ENCODE measurements at regions not wholly inside any gene's neighbourhood (a gene's known extent, or its start where the extent isn't known, plus 50 kb on each side); places are given as distances from the start of the nearest gene placed in this dataset.

DNA sequence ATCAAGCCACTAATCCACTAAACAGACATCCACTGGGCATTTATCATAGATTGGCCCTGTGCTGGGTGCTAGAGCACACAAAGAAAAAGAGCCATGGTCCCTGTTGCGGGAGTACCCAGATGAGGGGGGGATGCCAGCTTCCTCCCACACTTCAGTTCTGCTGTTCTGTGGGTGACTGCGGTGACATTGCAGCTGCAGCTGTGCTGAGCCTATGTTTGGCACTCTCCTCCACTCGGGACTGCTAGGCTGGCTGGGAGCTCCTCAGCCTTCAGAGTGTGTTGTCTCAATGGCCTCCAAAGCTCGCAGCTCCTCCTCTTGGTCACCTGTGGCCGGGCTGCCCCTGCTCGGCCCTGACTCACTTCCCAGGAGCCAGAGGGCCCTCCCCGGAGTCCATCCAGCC, 173.2 kb downstream of the CLCN4 start (continued):
- TF ChIP-seq ZNF391 (tag by site-specific recombination; IDR thresholded peaks at IDR 0.05; ENCODE audit: borderline replicate concordance, low read depth) (no peak), GFI1B (tag by site-specific recombination; IDR thresholded peaks at IDR 0.05) (no peak)

DNA sequence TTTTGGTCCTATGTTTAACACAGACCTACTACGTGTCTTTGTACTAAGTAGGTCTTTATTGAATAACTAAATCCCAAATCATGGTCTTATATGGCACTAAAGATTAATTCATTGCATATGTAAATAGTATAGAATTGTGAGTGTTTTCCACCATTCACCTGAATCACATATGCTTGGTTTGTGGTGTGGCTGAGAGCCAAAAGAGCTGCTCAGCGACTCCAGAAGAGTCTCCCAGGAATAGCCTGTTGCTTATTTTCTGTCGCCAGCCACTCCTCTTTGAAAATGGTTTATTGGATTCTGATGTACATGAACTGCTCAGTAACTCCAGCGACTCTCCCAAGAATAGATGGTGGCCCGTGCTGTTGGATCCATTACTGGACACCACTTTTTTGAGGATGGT, 184.5 kb downstream of the CLCN4 start:
- POLR2A ChIA-PET: no interaction called here
- Histone ChIP-seq H3K4me3 (ENCODE audit: low read depth, low read length) (no peak overlapping the region), H3K4me1 (ENCODE audit: control insufficient read depth, insufficient read depth, low read length) (no peaks in the 10 kb centered on the region), H3K9me3 (ENCODE audit: control insufficient read depth, insufficient read depth, low read depth, low read length) (no peaks in the 10 kb centered on the region), H3K36me3 (ENCODE audit: control insufficient read depth in 2 of 2, insufficient read depth in 1 of 2, low read length in 2 of 2) (no peaks in the 10 kb centered on the region), H3K27ac (ENCODE audit: extremely low read depth, low read depth, low read length) (no peak overlapping the region)
- CTCF ChIA-PET: no interaction called here
- TF ChIP-seq, protein P1, sequence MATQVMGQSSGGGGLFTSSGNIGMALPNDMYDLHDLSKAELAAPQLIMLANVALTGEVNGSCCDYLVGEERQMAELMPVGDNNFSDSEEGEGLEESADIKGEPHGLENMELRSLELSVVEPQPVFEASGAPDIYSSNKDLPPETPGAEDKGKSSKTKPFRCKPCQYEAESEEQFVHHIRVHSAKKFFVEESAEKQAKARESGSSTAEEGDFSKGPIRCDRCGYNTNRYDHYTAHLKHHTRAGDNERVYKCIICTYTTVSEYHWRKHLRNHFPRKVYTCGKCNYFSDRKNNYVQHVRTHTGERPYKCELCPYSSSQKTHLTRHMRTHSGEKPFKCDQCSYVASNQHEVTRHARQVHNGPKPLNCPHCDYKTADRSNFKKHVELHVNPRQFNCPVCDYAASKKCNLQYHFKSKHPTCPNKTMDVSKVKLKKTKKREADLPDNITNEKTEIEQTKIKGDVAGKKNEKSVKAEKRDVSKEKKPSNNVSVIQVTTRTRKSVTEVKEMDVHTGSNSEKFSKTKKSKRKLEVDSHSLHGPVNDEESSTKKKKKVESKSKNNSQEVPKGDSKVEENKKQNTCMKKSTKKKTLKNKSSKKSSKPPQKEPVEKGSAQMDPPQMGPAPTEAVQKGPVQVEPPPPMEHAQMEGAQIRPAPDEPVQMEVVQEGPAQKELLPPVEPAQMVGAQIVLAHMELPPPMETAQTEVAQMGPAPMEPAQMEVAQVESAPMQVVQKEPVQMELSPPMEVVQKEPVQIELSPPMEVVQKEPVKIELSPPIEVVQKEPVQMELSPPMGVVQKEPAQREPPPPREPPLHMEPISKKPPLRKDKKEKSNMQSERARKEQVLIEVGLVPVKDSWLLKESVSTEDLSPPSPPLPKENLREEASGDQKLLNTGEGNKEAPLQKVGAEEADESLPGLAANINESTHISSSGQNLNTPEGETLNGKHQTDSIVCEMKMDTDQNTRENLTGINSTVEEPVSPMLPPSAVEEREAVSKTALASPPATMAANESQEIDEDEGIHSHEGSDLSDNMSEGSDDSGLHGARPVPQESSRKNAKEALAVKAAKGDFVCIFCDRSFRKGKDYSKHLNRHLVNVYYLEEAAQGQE (tag by site-specific recombination; IDR thresholded peaks at IDR 0.05): no peak
- TF ChIP-seq ZNF654 (tag by site-specific recombination; IDR thresholded peaks at IDR 0.05; ENCODE audit: low read depth): no peak
- TF ChIP-seq, protein P2, sequence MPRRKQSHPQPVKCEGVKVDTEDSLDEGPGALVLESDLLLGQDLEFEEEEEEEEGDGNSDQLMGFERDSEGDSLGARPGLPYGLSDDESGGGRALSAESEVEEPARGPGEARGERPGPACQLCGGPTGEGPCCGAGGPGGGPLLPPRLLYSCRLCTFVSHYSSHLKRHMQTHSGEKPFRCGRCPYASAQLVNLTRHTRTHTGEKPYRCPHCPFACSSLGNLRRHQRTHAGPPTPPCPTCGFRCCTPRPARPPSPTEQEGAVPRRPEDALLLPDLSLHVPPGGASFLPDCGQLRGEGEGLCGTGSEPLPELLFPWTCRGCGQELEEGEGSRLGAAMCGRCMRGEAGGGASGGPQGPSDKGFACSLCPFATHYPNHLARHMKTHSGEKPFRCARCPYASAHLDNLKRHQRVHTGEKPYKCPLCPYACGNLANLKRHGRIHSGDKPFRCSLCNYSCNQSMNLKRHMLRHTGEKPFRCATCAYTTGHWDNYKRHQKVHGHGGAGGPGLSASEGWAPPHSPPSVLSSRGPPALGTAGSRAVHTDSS (tag by site-specific recombination; IDR thresholded peaks at IDR 0.05): no peak
- TF ChIP-seq ZNF544 (tag by site-specific recombination; IDR thresholded peaks at IDR 0.05): no peak
- no peak for TF ChIP-seq GLI4 (tag by site-specific recombination; IDR thresholded peaks at IDR 0.05)
- TF ChIP-seq FEZF1 (tag by site-specific recombination; IDR thresholded peaks at IDR 0.05): no peak
- TF ChIP-seq, protein P3, sequence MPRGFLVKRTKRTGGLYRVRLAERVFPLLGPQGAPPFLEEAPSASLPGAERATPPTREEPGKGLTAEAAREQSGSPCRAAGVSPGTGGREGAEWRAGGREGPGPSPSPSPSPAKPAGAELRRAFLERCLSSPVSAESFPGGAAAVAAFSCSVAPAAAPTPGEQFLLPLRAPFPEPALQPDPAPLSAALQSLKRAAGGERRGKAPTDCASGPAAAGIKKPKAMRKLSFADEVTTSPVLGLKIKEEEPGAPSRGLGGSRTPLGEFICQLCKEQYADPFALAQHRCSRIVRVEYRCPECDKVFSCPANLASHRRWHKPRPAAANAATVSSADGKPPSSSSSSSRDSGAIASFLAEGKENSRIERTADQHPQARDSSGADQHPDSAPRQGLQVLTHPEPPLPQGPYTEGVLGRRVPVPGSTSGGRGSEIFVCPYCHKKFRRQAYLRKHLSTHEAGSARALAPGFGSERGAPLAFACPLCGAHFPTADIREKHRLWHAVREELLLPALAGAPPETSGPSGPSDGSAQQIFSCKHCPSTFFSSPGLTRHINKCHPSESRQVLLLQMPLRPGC (tag by site-specific recombination; IDR thresholded peaks at IDR 0.05): no peak
- TF ChIP-seq ZNF596 (tag by site-specific recombination; IDR thresholded peaks at IDR 0.05): no peak
- TF ChIP-seq ZNF37A (tag by site-specific recombination; IDR thresholded peaks at IDR 0.05): no peak
- no peak for TF ChIP-seq TCF7L2 (IDR thresholded peaks at IDR 0.05; ENCODE audit: borderline replicate concordance, low read depth, low read length)
- TF ChIP-seq SP7 (tag by site-specific recombination; IDR thresholded peaks at IDR 0.05): no peak
- TF ChIP-seq, protein P4, sequence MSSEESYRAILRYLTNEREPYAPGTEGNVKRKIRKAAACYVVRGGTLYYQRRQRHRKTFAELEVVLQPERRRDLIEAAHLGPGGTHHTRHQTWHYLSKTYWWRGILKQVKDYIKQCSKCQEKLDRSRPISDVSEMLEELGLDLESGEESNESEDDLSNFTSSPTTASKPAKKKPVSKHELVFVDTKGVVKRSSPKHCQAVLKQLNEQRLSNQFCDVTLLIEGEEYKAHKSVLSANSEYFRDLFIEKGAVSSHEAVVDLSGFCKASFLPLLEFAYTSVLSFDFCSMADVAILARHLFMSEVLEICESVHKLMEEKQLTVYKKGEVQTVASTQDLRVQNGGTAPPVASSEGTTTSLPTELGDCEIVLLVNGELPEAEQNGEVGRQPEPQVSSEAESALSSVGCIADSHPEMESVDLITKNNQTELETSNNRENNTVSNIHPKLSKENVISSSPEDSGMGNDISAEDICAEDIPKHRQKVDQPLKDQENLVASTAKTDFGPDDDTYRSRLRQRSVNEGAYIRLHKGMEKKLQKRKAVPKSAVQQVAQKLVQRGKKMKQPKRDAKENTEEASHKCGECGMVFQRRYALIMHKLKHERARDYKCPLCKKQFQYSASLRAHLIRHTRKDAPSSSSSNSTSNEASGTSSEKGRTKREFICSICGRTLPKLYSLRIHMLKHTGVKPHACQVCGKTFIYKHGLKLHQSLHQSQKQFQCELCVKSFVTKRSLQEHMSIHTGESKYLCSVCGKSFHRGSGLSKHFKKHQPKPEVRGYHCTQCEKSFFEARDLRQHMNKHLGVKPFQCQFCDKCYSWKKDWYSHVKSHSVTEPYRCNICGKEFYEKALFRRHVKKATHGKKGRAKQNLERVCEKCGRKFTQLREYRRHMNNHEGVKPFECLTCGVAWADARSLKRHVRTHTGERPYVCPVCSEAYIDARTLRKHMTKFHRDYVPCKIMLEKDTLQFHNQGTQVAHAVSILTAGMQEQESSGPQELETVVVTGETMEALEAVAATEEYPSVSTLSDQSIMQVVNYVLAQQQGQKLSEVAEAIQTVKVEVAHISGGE (tag by site-specific recombination; conservative IDR thresholded peaks at IDR 0.05; ENCODE audit: low read depth): no peak
- TF ChIP-seq SCRT2 (tag by site-specific recombination; IDR thresholded peaks at IDR 0.05): no peak
- TF ChIP-seq ZNF223 (tag by site-specific recombination; IDR thresholded peaks at IDR 0.05): no peak

Measured in HEK293 (cell line).